ENCODE measurements at regions not wholly inside any gene's neighbourhood (a gene's known extent, or its start where the extent isn't known, plus 50 kb on each side); places are given as distances from the start of the nearest gene placed in this dataset.
A peak's percentile ranks its signal among the peaks of the same experiment; 100 is the strongest.

- Histone ChIP-seq H3K23ac (ENCODE audit: insufficient read length) (no peak overlapping the region), H2AK5ac (ENCODE audit: low read depth, low read length) (no peak overlapping the region), H3K4me1 (replicated peaks in 1 of 4; ENCODE audit: control insufficient read depth in 3 of 4, insufficient read depth in 4 of 4, low read length in 3 of 4) (peaks cover 10 to 16% (median 13%) of the 10 kb centered on the region in 4 experiments), H3K18ac (ENCODE audit: extremely low read depth, low read length) (no peak overlapping the region; the same call in 1 of the 2 replicates), H4K20me1 (replicated peaks in 1 of 2; ENCODE audit: control insufficient read depth in 1 of 2, insufficient read depth in 2 of 2, low read length in 2 of 2) (no peaks in the 10 kb centered on the region), H4K91ac (replicated peaks; ENCODE audit: insufficient read length, low read length) (no peak overlapping the region), H3K4me3 (ENCODE audit: extremely low read depth in 1 of 4, insufficient read depth in 2 of 4, low read depth in 3 of 4, low read length in 4 of 4) (no peak overlapping the region), H4K8ac (ENCODE audit: extremely low read depth, insufficient read depth, low read length) (no peak overlapping the region), H3K9ac (replicated peaks in 1 of 4; ENCODE audit: extremely low read depth in 1 of 4, low read depth in 3 of 4, low read length in 3 of 4) (no peak overlapping the region), H3K4me2 (ENCODE audit: insufficient read depth in 1 of 2, low read depth in 2 of 2, low read length in 2 of 2) (0 out of 4 replicates have a peak overlapping the region, but pooled peaks of 1 of the 2 experiments have one; percentile 28), H2BK120ac (replicated peaks; ENCODE audit: low read depth, low read length) (no peak overlapping the region), H3K9me3 (ENCODE audit: insufficient read depth in 2 of 2, low read depth in 1 of 2, low read length in 1 of 2) (no peaks in the 10 kb centered on the region), H2BK20ac (ENCODE audit: low read length) (no peak overlapping the region), H3K14ac (ENCODE audit: insufficient read length) (no peak overlapping the region), H4K5ac (ENCODE audit: insufficient read length, low read depth, low read length) (no peak overlapping the region), H3K4ac (replicated peaks; ENCODE audit: insufficient read length, low read depth, low read length) (no peak overlapping the region), H2BK12ac (ENCODE audit: low read depth, low read length) (no peak overlapping the region), H3K27me3 (replicated peaks in 1 of 4; ENCODE audit: control insufficient read depth in 3 of 4, extremely low read depth in 1 of 4, insufficient read depth in 3 of 4, low read length in 3 of 4) (no peaks in the 10 kb centered on the region), H2BK15ac (ENCODE audit: low read length) (no peak overlapping the region), H3K79me1 (ENCODE audit: low read depth, low read length) (no peaks in the 10 kb centered on the region), H3K56ac (replicated peaks; ENCODE audit: insufficient read length, low read depth, low read length) (no peak overlapping the region), H3K27ac (ENCODE audit: low read depth, low read length) (no peak overlapping the region), H2BK5ac (ENCODE audit: low read depth, low read length) (no peak overlapping the region), H3K36me3 (ENCODE audit: control insufficient read depth in 2 of 4, insufficient read depth in 4 of 4, low read length in 3 of 4) (no peaks in the 10 kb centered on the region), H3K79me2 (ENCODE audit: control insufficient read depth in 1 of 2, insufficient read depth in 2 of 2, low read length in 2 of 2) (no peaks in the 10 kb centered on the region), H2AFZ (ENCODE audit: low read length) (no peak overlapping the region), H3K23me2 (ENCODE audit: low read depth, low read length) (no peaks in the 10 kb centered on the region)
- TF ChIP-seq EGR1 (IDR thresholded peaks at IDR 0.05; ENCODE audit: borderline replicate concordance, low read depth, low read length), result no peak
- TF ChIP-seq SP2 (IDR thresholded peaks at IDR 0.05; ENCODE audit: low read length), result no peak
- TF ChIP-seq SRF (IDR thresholded peaks at IDR 0.05; ENCODE audit: low read depth, low read length), result no peak
- TF ChIP-seq RXRA (IDR thresholded peaks at IDR 0.05; ENCODE audit: insufficient read depth, low read depth, low read length), result no peak
- no peak for TF ChIP-seq TAF7 (optimal IDR thresholded peaks at IDR 0.05; ENCODE audit: borderline replicate concordance, low read depth, low read length)
- FAIRE-seq (no peak), DNase-seq (ENCODE audit: low read depth in 1 of 2, low spot score in 2 of 2) (no peak)
- ChIA-PET POLR2A (ENCODE audit: partially characterized antibody) (interaction anchor here (0.6 kb wide), 1 partner anchor 117 kb away, joined by 3 read pairs; no protein-coding TSS in a partner anchor), CTCF (ENCODE audit: partially characterized antibody) (no interaction called here)
- WGBS, 2 experiments (ENCODE audit: extremely low coverage in 1 of 2, insufficient coverage in 1 of 2, insufficient read length in 1 of 2, insufficient replicate concordance in 2 of 2, low coverage in 1 of 2, low lambda C conversion rate in 2 of 2, missing lambda C conversion rate in 1 of 2), result 60% methylated on average over 9 of the region's 9 CpGs; no CpG with 5 or more reads in 1 of the 2 experiments
Measured at GRCh38 chr16:73171380-73171779, 123.5 kb upstream of the ZFHX3 start.

Data from H1 (cell line).